ENCODE measurements at regions not wholly inside any gene's neighbourhood (a gene's known extent, or its start where the extent isn't known, plus 50 kb on each side); places are given as distances from the start of the nearest gene placed in this dataset.

- no peak for FAIRE-seq
Observed at GRCh38 chr18:76113101-76113500, 381.9 kb downstream of the ZNF516 start.

- peak; percentile 66 for FAIRE-seq
Observed at GRCh38 chr18:76102626-76103025, 392.4 kb downstream of the ZNF516 start.

- FAIRE-seq = no peak
Observed at GRCh38 chr18:76102156-76102555, 392.9 kb downstream of the ZNF516 start.

GRCh38 chr18:76099931-76100457 is 395.0 kb downstream of the ZNF516 start:
- FAIRE-seq = no peak

DNA sequence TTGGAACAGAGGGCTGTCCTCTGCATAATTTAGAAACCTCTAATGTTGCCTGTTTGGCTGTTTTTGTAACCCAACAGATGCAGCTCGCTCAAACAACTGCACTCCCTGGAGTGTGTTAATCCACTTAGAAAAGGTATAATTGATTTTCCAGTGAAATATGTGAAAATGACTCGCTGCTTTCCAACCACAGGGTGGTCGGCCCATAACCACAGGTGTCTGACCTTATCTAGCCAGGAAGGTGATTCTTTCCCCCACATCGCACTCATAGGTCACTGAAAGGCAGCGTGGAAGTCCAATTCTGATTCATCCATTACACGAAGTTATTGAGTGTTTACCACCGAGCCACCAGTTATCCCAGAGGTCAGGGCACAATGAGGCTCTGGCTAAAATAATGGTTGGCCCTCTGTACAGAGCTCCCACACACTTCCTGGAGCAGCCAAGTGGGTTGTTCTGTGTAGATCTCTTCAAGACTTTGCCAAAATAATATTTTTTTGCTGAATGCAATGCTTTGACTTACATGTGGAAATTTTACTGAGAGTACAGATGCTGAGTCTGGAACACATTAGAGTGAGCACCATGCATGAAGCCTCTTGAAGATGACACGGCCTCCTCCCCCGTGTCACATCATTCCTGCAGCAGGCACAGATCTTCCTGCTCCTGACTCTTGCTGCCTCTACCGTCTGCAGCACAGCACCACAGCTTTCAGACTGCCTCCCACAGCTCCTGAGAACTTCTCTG is 396.2 kb downstream of the ZNF516 start:
- FAIRE-seq = peak; percentile 80

DNA sequence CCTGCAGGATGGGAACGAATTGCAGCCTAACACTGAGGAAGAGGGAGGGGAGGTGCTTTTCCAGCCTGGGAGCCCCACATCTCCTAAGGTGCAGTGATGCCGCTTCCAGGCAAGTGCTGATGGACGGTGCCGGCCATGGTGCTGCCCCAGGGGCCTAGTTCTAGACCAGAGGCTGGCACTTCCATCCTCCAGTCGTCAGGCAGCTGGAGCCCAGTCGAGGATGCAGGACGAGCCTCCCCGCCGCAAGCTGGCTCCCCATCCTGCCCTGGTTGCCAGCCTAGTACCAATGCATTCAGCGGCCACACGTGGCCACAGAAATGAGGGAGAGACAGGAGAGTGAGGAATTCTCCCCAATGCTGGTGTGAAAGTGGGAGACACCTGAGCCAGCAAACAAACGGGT is 413.5 kb downstream of the ZNF516 start:
- no peak for FAIRE-seq

DNA sequence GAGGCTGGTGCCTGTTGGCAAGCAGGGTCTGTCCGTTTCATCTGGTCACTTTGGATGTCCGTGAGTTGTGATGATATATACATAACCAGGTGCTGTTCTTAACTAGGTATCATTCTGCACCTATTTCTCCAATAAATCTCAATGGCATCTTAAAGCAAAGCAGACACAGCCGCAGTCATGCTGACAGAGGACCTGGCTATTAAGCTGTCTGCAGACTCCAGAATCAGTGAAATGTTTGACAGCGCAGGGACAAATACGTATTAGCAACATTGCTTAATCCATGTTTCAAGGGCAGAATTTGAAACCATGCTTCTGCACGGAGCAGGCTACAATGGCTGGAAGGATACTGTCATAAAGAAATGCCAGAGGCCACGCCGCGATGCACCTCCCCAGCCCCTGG is 414.6 kb downstream of the ZNF516 start:
- FAIRE-seq = no peak

DNA sequence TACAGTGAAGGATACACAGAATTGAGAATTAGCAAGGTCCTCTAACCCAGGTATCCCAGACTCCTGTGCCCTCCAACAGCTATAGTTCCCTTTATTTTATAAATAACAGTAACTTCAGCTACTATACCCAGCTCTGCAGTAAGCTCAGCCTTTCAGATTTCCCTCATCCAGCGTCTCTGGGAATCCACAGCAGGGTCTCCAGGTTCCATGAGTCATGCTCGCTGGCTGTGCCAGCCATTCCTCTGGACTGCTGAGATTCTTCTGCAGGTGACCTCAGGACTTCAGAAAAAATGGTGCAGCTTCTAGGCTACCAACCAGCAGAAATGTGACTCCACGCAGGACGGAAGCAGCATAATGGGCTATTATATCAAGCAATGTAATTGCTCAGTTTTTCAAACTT is 419.3 kb downstream of the ZNF516 start:
- no peak for FAIRE-seq

DNA sequence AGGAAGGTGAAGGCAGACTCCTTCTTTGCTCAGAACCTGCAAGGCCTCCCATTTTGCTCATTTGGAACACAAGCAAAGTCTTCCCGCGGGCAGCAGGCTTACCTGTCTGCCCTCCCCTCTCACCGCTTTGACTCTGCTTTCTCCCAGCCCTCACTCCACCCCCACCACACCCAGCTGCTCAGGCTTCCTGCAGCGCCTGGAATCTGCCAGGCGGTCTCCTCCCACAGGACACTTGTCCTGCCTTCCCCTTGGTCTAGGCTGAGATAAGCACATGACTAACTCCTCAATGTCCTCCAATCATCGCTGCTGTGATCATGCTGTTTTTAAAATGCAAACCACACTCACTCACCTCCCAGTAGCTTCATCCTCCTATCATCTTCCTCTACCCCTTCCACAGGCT is 430.0 kb downstream of the ZNF516 start:
- no peak for FAIRE-seq

DNA sequence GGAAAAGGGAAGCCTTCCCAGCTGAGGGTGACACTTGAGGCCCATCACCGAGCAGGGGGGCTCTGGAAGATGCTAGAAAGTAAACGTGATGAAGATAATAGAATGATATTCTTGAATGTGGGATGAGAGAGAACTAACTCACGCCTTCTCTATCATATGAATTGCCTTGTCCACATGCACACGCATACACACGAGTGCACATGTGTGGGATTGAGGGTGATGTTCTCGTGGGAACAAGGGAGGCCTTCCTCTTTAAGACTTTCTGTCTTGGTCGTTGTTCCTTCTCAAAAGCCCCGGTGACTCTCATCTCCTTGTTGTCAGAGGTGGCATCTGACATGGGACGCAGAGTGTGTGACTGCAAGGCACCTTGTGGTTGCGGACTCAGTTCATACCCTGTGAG is 436.9 kb downstream of the ZNF516 start:
- FAIRE-seq = no peak

- FAIRE-seq = no peak
Observed at GRCh38 chr18:76057386-76057785, 437.7 kb downstream of the ZNF516 start.

GRCh38 chr18:76056471-76057110 is 438.5 kb downstream of the ZNF516 start:
- FAIRE-seq = peak; percentile 99

- no peak for FAIRE-seq
Observed at GRCh38 chr18:76055578-76055977, 439.5 kb downstream of the ZNF516 start.

- FAIRE-seq = no peak
Observed at GRCh38 chr18:76055025-76055424, 440.0 kb downstream of the ZNF516 start.

- FAIRE-seq = no peak
Observed at GRCh38 chr18:76054156-76054555, 440.9 kb downstream of the ZNF516 start.

DNA sequence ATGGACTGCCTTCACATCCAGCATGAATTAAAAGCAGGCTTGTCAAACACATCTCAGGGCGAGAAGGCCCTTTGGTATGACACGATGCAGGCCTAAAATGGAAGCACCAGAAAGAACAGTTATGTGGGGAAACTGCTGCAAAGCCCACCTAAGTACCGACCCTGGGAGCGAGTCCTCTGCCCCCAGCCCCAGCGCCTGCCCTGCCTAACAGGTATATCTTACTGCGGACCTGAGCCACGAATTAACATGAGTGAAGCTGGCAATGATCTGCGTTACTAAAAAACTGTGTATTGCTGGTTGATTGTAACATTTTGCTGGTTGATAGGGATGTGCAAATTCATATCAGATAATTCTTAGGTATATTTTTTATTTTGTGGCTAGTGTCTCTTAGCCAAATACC is 441.5 kb downstream of the ZNF516 start:
- no peak for FAIRE-seq

DNA sequence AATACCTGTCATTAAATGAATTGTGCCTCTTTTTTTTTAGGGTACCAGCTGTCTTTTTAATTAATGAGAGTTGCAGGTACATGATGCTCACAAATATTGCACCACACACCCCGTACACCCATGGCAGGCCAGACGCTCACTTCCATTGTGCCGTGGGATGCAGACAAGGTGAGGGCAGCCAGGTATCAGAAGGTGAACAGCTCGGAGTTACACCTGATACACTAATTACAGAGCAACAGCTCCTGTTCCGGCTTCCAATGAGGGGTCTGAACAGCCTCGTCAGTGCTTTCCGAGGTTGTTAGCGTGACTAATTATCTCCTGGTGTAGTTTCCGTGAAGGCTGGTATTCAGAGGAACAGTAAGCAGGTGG is 442.8 kb downstream of the ZNF516 start:
- no peak for FAIRE-seq

GRCh38 chr18:76051396-76052226 is 443.4 kb downstream of the ZNF516 start:
- FAIRE-seq = peak; percentile 99

- FAIRE-seq = no peak
Observed at GRCh38 chr18:76046221-76046620, 448.8 kb downstream of the ZNF516 start.

DNA sequence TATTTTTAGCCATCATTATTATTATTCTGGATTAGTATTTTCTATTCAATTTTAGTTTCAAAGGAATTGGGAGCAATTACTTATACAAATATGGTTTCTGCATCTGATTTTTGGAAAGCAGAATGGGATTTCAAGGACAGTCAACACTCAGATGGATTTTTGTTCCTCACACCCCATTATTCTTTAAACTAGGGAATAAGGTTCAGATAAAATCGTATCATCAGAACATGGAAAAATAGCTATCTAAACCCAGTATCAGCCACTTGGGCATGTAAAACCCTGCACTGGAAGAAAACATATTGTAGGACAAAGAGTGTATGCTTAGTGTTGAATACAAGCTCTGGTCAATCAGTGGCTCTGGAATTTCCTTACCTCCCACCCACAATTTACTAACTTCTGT is 452.5 kb downstream of the ZNF516 start:
- FAIRE-seq = no peak

- FAIRE-seq = no peak
Observed at GRCh38 chr18:76018210-76018609, 476.8 kb downstream of the ZNF516 start.

GRCh38 chr18:76013057-76013456 is 482.0 kb downstream of the ZNF516 start:
- FAIRE-seq = no peak

GRCh38 chr18:76005632-76006208 is 489.3 kb downstream of the ZNF516 start:
- FAIRE-seq = no peak

Data from endometrium (tissue), 2 donors.